GM18867 (cell line): ENCODE measurements at regions not wholly inside any gene's neighbourhood (a gene's known extent, or its start where the extent isn't known, plus 50 kb on each side); places are given as distances from the start of the nearest gene placed in this dataset.

Experiments
- ATAC-seq: cut with Tn5 transposase; IDR thresholded peaks from one replicate; pipeline ENCODE4 v1.9.1; 2021; ENCODE audit warnings: mild to moderate bottlenecking, moderate library complexity; ENCODE audit not compliant: unreplicated experiment

- ATAC-seq, result no peak
Measured at GRCh38 chr2:120893811-120894584, 158.3 kb downstream of the GLI2 start.

GRCh38 chr2:120894966-120895365, 159.3 kb downstream of the GLI2 start:
- no peak for ATAC-seq

GRCh38 chr2:120896126-120896525, 160.5 kb downstream of the GLI2 start:
- no peak for ATAC-seq

GRCh38 chr2:120896901-120897300, 161.2 kb downstream of the GLI2 start:
- ATAC-seq, result no peak

GRCh38 chr2:120897399-120897798, 161.7 kb downstream of the GLI2 start:
- no peak for ATAC-seq

GRCh38 chr2:120898496-120898895, 162.8 kb downstream of the GLI2 start:
- no peak for ATAC-seq

GRCh38 chr2:120898961-120899750, 163.5 kb downstream of the GLI2 start:
- ATAC-seq, result no peak

GRCh38 chr2:120899771-120900170, 164.1 kb downstream of the GLI2 start:
- no peak for ATAC-seq

- no peak for ATAC-seq
Measured at GRCh38 chr2:120901201-120901600, 165.5 kb downstream of the GLI2 start.

- ATAC-seq, result no peak
Measured at GRCh38 chr2:120902592-120902991, 166.9 kb downstream of the GLI2 start.

GRCh38 chr2:120904379-120904778, 168.7 kb downstream of the GLI2 start:
- ATAC-seq, result no peak

GRCh38 chr2:120904830-120905234, 169.2 kb downstream of the GLI2 start:
- ATAC-seq, result no peak

- no peak for ATAC-seq
Measured at GRCh38 chr2:120905298-120905697, 169.6 kb downstream of the GLI2 start.

GRCh38 chr2:120905824-120906571, 170.3 kb downstream of the GLI2 start:
- ATAC-seq, result no peak

GRCh38 chr2:120906914-120907313, 171.2 kb downstream of the GLI2 start:
- no peak for ATAC-seq

GRCh38 chr2:120907822-120908221, 172.2 kb downstream of the GLI2 start:
- no peak for ATAC-seq

- no peak for ATAC-seq
Measured at GRCh38 chr2:120908314-120908975, 172.8 kb downstream of the GLI2 start.

GRCh38 chr2:120909102-120909501, 173.4 kb downstream of the GLI2 start:
- no peak for ATAC-seq

GRCh38 chr2:120910164-120910563, 174.5 kb downstream of the GLI2 start:
- ATAC-seq, result no peak

GRCh38 chr2:120910956-120911951, 175.6 kb downstream of the GLI2 start:
- no peak for ATAC-seq
